Left hindlimb (tissue), 1 donor: ENCODE measurements at regions not wholly inside any gene's neighbourhood (a gene's known extent, or its start where the extent isn't known, plus 50 kb on each side); places are given as distances from the start of the nearest gene placed in this dataset.

Experiments
- DNase-seq: peaks from one replicate; pipeline ENCODE4 v3.0.0-alpha.2; 2018

DNA sequence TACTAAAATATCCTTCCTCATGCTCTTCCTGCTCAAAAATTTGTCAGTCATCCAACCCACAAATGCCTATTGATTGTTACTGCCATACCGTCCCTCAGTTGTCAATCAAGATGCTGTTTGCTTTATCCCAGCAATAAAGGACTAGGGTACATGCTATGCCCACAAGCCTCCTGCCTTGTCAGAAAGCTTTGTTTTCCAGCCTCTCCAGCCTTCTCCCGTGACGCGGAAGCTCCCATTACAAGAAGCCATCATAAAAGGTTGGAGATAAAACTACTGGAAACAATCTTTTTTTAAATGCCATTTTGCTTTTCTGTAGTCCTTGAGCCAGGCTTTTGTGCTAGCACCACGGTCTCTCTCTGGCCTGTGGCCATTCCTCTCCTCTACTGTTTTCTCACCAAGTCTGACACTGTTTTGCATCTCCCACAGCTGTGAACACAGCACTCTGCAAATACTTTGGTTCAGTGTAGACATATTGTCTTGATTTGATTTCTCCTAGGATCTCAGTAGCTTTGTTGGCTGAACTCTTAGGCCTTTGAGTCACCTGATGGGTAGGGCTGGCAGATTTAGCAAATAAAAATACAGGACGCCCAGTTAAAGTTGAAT lies 495.7 kb upstream of the JARID2 start:
- DNase-seq: no peak

DNA sequence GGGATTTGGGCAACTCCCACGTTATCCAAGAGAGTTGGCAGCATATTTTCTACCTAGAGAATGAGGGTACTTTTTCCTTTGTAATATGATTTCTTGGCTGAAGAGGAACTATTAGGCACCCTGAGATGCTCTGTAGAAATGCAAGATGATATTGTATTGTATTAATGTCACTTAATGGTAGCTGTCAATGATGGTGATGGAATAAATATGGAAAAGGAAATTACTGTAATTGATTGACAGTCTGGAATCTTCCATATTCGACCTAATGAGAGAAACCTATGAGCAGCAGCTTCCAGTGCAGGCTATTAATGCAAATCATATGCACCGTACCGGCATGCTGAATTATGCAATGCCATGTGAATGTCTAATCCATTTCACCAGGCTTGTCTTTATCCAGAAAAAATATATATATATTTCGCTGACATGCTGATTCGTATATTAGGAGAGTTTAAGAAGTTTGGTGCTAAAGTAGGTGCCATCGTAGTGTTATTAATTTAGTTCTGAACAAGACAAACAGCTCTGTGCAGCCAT lies 494.2 kb upstream of the JARID2 start:
- DNase-seq: no peak

DNA sequence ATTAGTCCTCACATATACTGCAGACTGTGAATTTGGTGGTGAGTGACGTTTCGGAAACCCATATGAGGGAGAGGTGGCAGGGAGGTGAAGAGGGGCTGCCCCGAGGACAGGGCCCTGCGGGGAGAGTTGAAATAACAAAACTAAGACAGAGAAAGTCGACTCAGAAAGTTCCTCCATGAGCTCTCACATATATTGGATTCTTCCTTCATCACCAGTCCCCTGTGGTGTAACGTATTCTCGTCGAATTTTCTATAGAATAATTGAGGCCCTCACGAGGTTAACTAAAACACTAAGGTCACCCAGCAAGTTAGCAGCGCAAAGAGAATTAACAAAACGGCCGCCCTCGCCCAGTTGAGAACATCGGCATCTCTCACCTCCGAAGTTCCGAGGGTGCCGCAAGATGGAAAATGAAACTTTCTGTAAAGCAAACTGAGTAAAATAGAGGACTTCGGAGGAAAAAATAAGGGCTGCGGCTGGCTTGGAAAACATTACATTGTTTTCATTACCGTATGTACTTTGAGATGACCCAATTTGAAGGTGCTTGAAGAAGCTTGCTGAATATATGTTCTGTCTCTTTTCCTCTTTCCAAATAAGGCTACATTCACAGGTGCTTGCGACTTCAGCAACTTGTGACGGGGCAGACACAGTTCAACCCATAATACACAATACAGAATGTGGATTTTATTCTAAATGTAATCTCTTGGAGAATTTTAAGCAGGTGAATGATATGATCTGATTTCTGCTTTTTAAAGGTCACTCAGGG lies 490.9 kb upstream of the JARID2 start:
- DNase-seq: no peak

DNA sequence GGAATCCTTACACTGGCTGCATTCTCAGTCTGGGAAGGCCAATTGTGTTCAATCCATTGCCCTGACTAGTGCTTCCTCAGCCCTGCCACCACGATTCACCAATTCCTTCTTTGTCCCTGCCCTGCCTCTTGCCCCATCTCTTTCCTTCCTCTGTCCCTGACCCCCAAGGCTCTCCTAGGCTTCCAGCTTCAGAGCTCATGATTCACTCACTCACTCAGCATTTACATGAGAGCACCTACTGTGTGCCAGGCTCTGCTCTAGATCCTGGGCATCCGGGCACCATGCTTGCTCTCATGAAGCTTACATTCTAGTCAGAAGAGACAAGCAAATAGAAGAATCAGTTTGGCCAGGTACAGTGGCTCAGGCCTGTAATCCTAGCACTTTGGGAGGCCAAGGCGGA lies 489.5 kb upstream of the JARID2 start:
- no peak for DNase-seq

DNA sequence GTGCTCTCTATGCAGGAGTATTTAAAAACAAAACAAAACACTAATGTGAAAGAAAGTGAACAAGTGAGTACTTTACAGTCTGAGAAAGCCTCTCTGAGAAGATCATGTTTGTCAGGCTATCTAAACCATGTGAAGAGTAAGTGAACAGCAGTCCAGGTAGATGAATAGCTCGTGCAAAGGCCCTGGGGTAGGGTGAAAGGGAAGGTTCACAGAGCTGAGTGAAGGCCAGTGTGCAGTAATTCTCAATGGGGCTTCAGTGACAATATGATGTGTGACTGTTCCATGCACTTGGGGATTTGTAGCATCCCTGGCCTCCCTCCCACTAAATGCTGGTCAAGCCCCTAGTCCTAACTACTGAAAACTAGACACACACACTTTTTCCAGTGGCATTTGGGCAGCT lies 488.9 kb upstream of the JARID2 start:
- DNase-seq: no peak

DNA sequence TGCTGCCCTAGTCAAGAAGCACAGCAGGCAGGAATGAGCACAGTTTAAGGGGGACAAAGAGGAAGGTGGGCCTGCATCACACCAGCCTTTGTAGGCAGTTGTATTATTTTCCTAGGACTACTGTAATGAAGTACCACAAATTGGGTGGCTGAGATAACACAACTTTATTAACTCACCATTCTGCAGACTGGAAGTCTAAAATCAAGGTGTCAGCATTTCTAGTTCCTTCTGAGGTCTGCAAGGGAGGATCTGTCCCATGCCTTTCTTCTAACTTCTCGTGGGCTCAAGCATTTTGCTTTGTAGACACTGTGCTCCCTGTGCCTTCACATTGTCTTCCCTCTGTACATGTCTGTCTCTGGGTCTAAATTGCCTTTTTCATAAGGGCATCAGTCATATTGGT lies 488.5 kb upstream of the JARID2 start:
- DNase-seq: no peak

DNA sequence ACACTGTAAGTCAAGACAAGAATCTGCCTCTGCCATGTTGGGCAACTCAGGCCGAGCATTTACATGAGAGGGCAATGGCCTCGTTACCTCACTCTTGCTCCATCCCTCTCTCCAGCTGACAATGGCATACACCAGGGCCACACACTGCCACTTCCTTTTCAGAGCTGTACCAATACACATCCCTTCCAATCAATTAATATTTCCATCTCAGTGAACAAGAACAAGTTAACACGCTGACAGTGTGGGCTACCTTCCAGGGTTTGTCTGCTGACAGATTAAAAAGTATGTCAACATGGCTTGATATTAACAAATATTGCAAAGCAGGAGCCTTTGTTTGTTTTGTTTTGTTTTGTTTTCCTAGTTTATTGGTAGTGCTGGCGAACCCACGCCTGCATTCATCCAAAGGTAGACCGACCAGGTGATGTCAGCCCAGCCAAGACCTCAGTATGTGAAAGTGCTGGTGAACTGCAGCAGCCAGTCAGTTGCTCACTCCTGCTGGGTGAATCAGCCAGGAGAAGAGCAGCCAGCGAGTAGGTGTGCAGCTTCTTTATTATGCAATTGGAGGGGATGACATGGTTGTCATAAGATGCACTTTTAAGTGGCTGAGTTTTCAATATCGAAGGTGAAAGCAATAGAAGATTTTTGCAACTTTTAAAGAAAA lies 487.3 kb upstream of the JARID2 start:
- no peak for DNase-seq

DNA sequence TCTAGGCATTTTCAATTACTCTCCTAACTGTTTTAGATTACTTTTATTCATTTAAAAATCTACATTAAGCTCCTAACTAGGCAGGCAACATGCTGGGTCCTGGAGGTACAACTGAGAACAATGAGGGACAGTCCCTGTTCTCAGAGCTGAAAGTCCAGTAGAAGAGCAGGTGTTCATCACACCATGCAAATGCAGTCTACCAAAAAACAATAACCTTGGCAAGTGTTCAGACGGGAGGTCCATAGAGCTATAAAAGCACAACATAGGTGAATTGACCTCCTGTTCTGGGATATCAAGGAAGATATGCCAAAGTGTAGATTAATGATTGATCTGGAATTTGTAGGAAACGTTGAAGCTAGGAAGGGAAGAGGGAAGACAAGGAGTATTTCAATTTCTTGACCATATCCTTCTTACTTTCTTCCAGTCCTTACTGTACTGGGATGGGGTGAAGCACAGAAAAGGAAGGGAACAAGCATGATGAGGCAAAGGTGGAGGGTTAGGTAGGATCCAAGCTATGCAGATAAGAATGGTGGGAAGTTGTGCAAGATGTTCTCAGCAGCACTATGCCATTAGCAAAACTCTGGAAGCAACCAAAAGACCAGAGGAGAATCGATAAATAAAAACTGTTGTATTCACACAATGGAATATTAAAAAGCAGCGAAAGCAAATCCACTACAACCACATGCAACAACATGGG lies 485.7 kb upstream of the JARID2 start:
- DNase-seq: no peak

DNA sequence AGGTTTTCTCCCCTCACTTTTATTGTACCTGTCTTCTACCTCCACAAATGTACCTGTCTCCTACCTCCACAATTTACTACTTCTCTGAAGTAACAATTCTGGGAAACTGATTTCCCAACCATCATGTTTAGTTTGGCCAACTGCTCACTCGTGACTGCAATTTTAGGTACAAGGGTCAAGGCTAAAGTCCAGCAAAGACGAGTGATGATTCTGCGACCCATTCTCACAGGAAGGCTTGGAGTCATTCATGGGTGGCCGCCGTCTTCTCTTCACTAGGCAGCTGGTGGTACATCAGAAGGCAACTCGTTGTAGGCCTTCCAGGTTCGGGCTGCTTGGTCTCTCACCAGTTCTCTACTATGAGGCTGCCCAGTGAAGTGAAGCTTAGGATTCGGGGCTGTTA lies 483.8 kb upstream of the JARID2 start:
- no peak for DNase-seq

DNA sequence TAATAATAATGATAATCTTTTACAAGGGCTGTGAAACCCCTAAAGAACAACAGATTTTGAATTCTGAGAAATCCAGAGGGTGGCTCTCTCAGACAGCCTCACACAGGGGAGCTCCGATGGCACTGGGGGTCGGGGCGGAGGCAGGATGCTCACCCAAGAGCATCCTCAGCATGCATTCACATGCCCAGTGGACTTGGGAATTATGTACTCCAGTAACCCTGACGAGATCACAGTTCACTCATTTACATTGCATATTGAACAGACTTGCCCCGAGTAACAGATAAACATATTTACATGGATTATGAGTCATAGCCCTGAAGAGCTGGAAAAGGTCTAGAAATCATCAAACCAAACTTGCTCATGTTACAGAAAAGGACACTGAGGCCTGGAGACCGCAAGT lies 482.7 kb upstream of the JARID2 start:
- no peak for DNase-seq

DNA sequence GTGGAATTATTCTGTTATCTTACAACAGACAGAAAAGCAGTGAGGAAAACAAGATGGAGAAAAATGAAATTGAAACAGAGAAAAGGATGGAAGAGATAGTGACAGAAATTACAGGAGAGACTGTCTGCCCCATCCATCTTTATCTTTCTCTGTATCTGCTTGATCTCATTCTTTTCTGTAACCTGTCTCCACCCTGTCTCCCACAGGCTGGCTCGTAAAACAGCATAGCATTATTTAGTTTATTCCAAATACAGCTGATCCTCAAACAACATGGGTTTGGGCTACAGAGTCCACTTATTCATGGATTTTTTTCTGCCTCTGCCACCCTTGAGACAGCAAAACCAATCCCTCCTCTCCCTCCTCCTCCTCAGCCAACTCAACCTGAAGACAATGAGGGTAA lies 482.3 kb upstream of the JARID2 start:
- DNase-seq: no peak

DNA sequence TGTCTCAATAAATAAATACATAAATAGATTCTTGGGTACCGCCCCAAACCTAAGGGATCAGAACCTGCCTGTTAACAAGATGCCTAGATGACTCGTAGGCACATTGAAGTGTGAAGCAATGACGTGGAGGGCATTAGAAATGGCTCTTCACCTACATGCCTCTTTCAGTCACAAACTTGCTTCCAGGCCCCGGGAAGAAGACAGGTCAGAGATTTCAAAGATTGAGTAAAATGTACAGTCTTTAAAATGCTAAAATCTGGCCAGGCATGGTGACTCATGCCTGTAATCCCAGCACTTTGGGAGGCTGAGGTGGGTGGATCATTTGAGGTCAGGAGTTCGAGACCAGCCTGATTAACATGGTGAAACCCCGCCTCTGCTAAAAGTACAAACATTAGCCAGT lies 480.8 kb upstream of the JARID2 start:
- no peak for DNase-seq

DNA sequence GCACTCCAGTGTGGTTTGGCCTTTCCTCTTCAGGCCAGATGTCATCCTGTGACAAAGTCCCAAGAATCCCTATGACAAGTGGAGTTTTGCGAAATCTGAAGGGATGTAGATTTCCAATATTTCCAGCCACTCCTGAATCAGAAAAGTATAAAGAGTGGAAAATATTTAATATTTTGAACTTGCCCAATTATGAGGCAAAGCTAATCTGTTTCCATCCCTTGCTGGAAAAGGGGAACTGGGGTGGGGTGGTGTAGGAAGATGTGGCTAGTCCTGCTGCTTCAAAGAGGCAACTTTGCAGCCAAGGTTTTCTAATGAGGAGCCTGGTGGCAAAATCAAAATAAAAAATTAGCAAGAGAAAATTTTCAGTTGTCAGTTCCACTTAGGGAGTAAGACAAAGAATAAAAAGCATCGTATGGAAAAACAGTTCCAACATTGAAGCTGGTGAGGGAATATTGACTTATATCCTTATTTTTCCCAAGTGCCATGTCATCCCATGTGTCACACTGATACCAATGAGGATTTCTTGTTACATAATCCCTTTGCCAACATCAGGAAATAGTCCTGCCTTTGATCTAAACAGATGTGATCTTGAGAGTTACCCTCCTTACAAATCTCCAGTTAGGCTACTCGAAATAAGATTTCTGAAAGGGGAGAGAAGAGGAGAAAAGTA lies 480.0 kb upstream of the JARID2 start:
- no peak for DNase-seq

DNA sequence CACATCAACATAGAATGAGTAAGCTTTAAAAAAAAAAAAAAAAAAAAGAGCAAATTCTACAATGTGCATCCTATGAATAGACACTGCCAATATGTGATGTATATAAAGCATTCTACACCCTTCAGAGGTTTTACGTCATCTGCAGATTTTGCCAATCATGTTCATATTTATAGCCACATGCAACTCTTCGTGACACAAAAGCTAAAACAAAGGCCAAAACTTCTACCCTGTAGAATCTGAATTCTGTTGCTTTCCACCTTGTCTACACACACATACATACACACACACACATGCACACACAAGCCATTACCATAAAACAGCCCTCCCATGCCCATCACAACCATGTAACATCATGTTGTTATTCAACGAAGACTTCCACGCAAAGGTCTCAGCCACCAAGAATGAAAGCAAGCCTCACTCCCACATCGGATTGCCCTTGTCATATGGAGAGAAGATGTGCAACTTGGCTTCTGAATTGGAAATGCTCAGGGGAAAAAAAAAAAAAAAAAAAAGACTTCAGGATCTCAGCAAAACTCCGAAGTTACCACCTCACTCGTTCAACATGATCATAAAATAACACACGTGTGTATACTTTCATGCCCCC lies 479.4 kb upstream of the JARID2 start:
- DNase-seq: peak; percentile 30

DNA sequence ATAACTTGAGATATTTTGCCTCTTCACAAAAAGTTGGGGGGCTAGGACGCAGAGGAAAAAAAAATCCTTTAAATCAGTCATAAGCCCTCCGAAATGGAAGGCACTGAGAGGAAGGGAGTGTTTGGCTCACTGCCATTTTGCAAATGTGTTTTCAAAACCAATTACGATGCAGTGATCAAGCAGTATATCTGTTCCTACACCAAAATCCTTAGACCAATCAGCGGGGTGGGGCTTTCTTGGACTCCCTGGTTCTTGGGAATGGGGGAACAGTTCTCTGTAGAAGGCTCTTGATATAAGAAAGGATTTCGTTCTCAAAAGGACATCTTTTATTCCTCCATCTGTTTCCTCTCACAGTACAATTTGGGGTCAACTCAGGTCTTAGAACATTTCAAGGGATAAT lies 478.6 kb upstream of the JARID2 start:
- DNase-seq: no peak

DNA sequence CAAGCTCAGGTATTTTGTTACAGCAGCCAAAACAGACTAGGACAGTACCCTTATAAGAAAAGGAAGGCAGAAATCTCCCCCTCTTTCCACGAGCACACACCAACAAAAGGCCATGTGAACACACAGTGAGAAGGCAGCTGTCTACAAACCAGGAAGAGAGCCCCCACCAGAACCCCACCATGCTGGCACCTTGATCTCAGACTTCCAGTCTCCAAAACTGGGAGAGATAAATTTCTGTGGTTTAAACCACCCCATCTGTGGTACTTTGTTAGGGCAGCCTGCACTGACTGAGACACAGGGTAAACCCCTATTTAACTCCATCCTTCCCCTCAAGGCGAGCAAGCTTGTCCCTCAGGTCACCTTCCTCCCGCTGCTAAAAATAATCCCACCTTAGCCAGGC lies 475.8 kb upstream of the JARID2 start:
- DNase-seq: no peak

DNA sequence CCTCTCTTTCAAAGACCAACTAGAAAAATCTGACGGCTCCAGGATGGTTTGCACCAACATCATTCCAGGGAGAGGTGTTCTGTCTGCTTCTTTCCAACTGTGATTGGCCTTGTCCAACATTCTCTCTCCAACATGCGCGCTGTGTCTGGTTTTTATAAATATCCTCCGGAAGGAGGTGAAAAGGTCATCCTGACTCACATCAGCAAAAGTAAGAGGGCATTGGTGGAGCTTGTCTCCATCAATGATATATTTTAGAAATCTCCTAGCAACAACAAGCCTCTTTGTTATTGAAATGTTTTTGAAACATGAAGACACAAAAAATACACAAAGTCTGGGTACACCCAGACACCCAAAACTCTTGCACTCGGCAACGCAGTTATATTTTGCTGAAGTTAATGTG lies 475.3 kb upstream of the JARID2 start:
- no peak for DNase-seq

DNA sequence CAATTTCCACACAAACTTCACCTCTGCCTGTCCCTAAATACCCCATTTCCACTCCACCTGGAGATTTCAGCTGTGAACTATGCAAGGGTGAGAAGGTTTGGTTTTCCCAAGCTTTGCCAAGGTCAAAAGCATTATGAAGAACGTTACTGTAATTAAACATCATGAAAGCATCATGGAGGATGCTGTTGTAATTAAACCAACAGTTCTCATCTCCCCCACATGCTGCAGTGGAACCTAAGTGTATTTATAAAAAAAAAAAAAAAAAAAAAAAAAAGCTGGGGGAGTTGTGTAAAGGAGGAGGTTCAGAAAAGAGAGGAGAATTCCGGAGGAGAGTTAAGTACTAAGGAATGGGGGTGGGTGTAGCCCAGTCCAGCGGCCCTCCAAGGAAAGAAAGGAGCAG lies 474.9 kb upstream of the JARID2 start:
- DNase-seq: no peak

DNA sequence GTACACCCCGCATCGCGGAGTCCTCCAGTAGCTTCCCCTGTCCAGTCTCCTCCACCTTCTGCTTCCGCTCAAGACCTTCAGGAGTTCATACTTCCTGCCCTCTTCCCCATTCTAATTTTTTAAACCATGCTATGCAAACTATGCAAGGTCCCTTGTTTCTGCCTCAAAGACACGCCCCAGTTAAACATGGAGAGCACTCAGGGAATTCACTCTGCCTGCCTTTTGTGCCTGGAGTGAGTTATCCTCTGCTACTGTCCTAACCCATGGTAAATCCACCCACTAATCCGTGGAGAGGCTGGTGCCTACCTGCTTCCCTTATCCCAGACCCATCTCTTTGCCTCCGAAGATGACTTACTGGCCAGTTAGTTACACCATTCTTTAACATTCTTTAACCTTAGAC lies 473.7 kb upstream of the JARID2 start:
- DNase-seq: no peak

DNA sequence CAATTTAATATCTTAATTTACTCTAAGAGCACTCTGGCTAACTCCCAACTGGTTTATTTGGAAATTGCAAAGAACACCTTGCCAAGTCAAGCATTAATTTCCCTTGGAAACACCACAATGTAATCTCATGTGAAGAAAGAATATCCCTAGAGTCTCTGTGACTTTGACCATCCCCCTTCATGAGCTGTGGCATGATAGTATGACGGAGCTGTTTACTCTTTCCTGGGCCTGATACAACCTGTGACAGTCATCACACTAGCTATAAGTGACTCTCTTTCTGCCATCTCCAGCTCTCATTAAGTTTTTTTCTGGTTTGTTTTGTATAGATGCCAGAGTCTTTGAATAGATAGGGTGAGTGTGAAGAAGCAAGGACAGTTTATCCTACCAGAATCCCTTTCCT lies 470.3 kb upstream of the JARID2 start:
- DNase-seq: no peak

DNA sequence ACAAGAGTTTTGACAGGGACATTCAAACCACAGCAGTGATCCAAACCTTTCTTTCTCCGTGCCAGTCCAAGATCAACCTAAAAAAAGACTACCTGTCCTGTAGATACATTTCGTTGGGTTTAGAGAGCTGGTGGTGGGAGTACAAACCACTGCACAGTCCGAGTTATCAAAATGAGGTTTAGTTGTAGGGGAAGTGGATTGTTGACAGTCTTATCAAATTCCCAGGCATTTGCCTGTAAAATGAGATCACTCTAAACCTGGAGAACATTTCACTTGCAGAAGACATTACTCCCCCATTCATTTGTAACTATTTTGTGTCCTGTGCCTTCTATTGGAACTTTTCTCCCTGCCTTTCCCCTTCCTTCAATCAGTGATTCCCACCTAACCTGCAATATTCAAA lies 469.6 kb upstream of the JARID2 start:
- DNase-seq: no peak

DNA sequence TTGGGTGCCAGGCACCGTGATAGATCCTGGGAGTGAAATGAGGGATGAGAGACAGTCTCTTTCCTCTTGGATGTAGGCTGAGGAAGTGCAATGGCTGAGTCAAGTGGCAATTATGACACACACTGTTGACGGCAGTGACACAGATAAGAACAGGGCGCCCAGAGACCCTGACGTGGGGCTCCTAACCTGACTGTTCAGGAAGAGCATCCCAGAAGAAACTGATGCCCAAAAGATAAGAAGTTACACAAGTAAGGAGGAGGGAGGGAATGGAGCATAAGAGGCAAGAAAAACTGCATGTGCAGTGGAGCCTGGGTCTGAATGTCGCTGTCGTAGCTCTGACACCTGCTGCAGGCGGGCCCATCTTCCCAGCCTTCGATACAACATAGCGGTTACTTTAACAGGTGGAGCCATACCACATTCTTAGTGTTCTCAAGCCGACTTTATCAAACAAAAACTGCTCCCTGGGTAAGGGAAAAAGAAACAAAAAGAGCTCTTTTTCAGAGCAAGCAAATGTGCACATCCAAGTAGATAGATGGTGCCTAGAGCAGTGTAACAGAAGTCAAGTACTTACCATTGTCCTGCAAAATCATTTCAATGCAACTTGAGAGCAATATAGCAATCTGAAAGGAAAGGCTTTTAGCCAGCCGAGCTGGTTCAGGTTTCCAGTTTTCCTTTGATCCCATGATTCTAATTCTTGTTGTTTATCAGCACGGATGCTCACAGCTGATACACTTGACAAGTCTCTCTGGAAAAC lies 463.9 kb upstream of the JARID2 start:
- DNase-seq: no peak
